H1 (cell line): ENCODE measurements at regions not wholly inside any gene's neighbourhood (a gene's known extent, or its start where the extent isn't known, plus 50 kb on each side); places are given as distances from the start of the nearest gene placed in this dataset.

Experiments used
- CHD1 ChIP-seq: IDR thresholded peaks from 2 replicates; pipeline ENCODE4 v1.6.1; 2012; ENCODE audit warnings: low read depth, low read length, improper control_type of control experiment
- PHF8 ChIP-seq: fragments of 200-600 bp; sonication (generic); conservative IDR thresholded peaks from 2 replicates; pipeline ENCODE4 v1.7.1; 2012; ENCODE audit warnings: low read depth, mild to moderate bottlenecking, inconsistent platforms, low read length, moderate library complexity
- POU5F1 ChIP-seq: IDR thresholded peaks from 2 replicates; pipeline ENCODE4 v1.6.1; 2011; ENCODE audit warnings: low read depth, mild to moderate bottlenecking, low read length, moderate library complexity
- TF ChIP-seq, protein P1 (sequence below): fragments of 300-600 bp; sonication (generic); IDR thresholded peaks from 2 replicates; pipeline ENCODE4 v1.7.1; 2012; ENCODE audit warnings: low read length, moderate library complexity, mild to moderate bottlenecking, inconsistent platforms; ENCODE audit not compliant: insufficient replicate concordance

DNA sequence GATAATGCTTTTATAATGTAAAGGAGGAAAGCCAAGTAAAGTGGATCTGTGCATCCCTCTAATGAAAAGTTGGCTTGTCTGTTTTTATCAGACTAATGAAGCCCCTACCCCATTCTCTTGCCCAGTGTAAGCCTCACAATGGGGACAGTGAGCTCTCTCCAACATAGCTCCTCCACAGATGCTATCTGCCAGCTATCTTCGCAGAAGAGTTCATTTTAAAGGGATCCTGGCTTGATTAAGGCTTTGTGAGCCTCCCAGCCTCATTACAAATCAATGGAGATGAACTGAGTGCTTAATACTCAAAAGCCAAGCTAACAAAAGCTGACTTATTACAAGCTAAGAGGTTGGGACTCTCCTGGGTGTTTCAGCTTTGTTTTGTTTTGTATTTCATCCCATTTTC is 514.7 kb downstream of the NUF2 start (continued):
- TF ChIP-seq, protein P1, sequence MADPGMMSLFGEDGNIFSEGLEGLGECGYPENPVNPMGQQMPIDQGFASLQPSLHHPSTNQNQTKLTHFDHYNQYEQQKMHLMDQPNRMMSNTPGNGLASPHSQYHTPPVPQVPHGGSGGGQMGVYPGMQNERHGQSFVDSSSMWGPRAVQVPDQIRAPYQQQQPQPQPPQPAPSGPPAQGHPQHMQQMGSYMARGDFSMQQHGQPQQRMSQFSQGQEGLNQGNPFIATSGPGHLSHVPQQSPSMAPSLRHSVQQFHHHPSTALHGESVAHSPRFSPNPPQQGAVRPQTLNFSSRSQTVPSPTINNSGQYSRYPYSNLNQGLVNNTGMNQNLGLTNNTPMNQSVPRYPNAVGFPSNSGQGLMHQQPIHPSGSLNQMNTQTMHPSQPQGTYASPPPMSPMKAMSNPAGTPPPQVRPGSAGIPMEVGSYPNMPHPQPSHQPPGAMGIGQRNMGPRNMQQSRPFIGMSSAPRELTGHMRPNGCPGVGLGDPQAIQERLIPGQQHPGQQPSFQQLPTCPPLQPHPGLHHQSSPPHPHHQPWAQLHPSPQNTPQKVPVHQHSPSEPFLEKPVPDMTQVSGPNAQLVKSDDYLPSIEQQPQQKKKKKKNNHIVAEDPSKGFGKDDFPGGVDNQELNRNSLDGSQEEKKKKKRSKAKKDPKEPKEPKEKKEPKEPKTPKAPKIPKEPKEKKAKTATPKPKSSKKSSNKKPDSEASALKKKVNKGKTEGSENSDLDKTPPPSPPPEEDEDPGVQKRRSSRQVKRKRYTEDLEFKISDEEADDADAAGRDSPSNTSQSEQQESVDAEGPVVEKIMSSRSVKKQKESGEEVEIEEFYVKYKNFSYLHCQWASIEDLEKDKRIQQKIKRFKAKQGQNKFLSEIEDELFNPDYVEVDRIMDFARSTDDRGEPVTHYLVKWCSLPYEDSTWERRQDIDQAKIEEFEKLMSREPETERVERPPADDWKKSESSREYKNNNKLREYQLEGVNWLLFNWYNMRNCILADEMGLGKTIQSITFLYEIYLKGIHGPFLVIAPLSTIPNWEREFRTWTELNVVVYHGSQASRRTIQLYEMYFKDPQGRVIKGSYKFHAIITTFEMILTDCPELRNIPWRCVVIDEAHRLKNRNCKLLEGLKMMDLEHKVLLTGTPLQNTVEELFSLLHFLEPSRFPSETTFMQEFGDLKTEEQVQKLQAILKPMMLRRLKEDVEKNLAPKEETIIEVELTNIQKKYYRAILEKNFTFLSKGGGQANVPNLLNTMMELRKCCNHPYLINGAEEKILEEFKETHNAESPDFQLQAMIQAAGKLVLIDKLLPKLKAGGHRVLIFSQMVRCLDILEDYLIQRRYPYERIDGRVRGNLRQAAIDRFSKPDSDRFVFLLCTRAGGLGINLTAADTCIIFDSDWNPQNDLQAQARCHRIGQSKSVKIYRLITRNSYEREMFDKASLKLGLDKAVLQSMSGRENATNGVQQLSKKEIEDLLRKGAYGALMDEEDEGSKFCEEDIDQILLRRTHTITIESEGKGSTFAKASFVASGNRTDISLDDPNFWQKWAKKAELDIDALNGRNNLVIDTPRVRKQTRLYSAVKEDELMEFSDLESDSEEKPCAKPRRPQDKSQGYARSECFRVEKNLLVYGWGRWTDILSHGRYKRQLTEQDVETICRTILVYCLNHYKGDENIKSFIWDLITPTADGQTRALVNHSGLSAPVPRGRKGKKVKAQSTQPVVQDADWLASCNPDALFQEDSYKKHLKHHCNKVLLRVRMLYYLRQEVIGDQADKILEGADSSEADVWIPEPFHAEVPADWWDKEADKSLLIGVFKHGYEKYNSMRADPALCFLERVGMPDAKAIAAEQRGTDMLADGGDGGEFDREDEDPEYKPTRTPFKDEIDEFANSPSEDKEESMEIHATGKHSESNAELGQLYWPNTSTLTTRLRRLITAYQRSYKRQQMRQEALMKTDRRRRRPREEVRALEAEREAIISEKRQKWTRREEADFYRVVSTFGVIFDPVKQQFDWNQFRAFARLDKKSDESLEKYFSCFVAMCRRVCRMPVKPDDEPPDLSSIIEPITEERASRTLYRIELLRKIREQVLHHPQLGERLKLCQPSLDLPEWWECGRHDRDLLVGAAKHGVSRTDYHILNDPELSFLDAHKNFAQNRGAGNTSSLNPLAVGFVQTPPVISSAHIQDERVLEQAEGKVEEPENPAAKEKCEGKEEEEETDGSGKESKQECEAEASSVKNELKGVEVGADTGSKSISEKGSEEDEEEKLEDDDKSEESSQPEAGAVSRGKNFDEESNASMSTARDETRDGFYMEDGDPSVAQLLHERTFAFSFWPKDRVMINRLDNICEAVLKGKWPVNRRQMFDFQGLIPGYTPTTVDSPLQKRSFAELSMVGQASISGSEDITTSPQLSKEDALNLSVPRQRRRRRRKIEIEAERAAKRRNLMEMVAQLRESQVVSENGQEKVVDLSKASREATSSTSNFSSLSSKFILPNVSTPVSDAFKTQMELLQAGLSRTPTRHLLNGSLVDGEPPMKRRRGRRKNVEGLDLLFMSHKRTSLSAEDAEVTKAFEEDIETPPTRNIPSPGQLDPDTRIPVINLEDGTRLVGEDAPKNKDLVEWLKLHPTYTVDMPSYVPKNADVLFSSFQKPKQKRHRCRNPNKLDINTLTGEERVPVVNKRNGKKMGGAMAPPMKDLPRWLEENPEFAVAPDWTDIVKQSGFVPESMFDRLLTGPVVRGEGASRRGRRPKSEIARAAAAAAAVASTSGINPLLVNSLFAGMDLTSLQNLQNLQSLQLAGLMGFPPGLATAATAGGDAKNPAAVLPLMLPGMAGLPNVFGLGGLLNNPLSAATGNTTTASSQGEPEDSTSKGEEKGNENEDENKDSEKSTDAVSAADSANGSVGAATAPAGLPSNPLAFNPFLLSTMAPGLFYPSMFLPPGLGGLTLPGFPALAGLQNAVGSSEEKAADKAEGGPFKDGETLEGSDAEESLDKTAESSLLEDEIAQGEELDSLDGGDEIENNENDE = no peak
- no peak for TF ChIP-seq POU5F1
- no peak for TF ChIP-seq CHD1
- TF ChIP-seq PHF8 = no peak
